SK-N-SH treated with all-trans-retinoic acid at 6 μM for 48 hours (cell line): ENCODE measurements at regions not wholly inside any gene's neighbourhood (a gene's known extent, or its start where the extent isn't known, plus 50 kb on each side); places are given as distances from the start of the nearest gene placed in this dataset.

ENCODE experiments used
- ATAC-seq: fragments of 200-7000 bp; cut with Tn5 transposase; 3 replicates; pipeline ENCODE4 v1.9.1; 2020; ENCODE audit warnings: mild to moderate bottlenecking, moderate library complexity
- BACH2 ChIP-seq: fragments of 250-450 bp; sonication (Bioruptor Pico); IDR thresholded peaks from 2 replicates; pipeline ENCODE4 v1.9.0; 2021; ENCODE audit warnings: mild to moderate bottlenecking, borderline replicate concordance
- CSDC2 ChIP-seq: fragments of 250-450 bp; sonication (Bioruptor Pico); IDR thresholded peaks from 2 replicates; pipeline ENCODE4 v1.5.0; 2020; ENCODE audit warnings: mild to moderate bottlenecking, moderate library complexity
- ESRRG ChIP-seq: fragments of 250-450 bp; sonication (Bioruptor Pico); IDR thresholded peaks from 2 replicates; pipeline ENCODE4 v1.6.1; 2021; ENCODE audit warnings: mild to moderate bottlenecking
- GLIS3 ChIP-seq: fragments of 250-450 bp; sonication (Bioruptor Pico); IDR thresholded peaks from 2 replicates; pipeline ENCODE4 v1.5.0; 2020; ENCODE audit warnings: mild to moderate bottlenecking, moderate library complexity
- ISL1 ChIP-seq: fragments of 250-450 bp; sonication (Bioruptor Pico); IDR thresholded peaks from 2 replicates; pipeline ENCODE4 v2.1.2; 2022; ENCODE audit warnings: mild to moderate bottlenecking, moderate library complexity
- OSR1 ChIP-seq: fragments of 250-450 bp; sonication (Bioruptor Pico); IDR thresholded peaks from 2 replicates; pipeline ENCODE4 v1.8.0; 2022; ENCODE audit warnings: moderate library complexity, mild to moderate bottlenecking, inconsistent platforms
- RARB ChIP-seq: fragments of 250-450 bp; sonication (Bioruptor Pico); IDR thresholded peaks from 2 replicates; pipeline ENCODE4 v1.8.0; 2021; ENCODE audit warnings: mild to moderate bottlenecking, moderate library complexity
- SNAI2 ChIP-seq: fragments of 250-450 bp; sonication (Bioruptor Pico); IDR thresholded peaks from 2 replicates; pipeline ENCODE4 v1.5.0; 2020; ENCODE audit warnings: mild to moderate bottlenecking, moderate library complexity
- TCF4 ChIP-seq: fragments of 250-450 bp; sonication (Bioruptor Pico); IDR thresholded peaks from 2 replicates; pipeline ENCODE4 v1.8.0; 2021; ENCODE audit warnings: mild to moderate bottlenecking, moderate library complexity, borderline replicate concordance
- TOX ChIP-seq: fragments of 250-450 bp; sonication (Bioruptor Pico); IDR thresholded peaks from 2 replicates; pipeline ENCODE4 v1.8.0; 2021; ENCODE audit warnings: mild to moderate bottlenecking, moderate library complexity, borderline replicate concordance
- ZC3H10 ChIP-seq: fragments of 250-450 bp; sonication (Bioruptor Pico); IDR thresholded peaks from 2 replicates; pipeline ENCODE4 v1.5.1; 2021; ENCODE audit warnings: mild to moderate bottlenecking, moderate library complexity
- ZFP3 ChIP-seq: fragments of 250-450 bp; sonication (Bioruptor Pico); IDR thresholded peaks from 2 replicates; pipeline ENCODE4 v1.5.0; 2020; ENCODE audit warnings: mild to moderate bottlenecking, moderate library complexity
- ZNF565 ChIP-seq: fragments of 450-650 bp; formaldehyde crosslinking; conservative IDR thresholded peaks from 2 replicates; pipeline ENCODE4 v1.5.0; 2020; ENCODE audit warnings: low read depth, mild to moderate bottlenecking, moderate library complexity
- ZNF70 ChIP-seq: fragments of 450-650 bp; formaldehyde crosslinking; IDR thresholded peaks from 2 replicates; pipeline ENCODE4 v1.5.0; 2020; ENCODE audit warnings: mild to moderate bottlenecking, moderate library complexity
- ZNF8 ChIP-seq: fragments of 450-650 bp; formaldehyde crosslinking; IDR thresholded peaks from 2 replicates; pipeline ENCODE4 v1.5.0; 2020; ENCODE audit warnings: mild to moderate bottlenecking, moderate library complexity
- TF ChIP-seq, protein P1 (sequence below): fragments of 250-450 bp; sonication (Bioruptor Pico); IDR thresholded peaks from 2 replicates; pipeline ENCODE4 v1.8.0; 2021; ENCODE audit warnings: low read depth, mild to moderate bottlenecking, moderate library complexity, borderline replicate concordance
- TF ChIP-seq, protein P2 (sequence below): fragments of 250-450 bp; sonication (Bioruptor Pico); IDR thresholded peaks from 2 replicates; pipeline ENCODE4 v1.5.1; 2020; ENCODE audit warnings: low read depth, mild to moderate bottlenecking, moderate library complexity
- TF ChIP-seq, protein P3 (sequence below): fragments of 250-450 bp; sonication (Bioruptor Pico); IDR thresholded peaks from 2 replicates; pipeline ENCODE4 v1.5.1; 2021; ENCODE audit warnings: mild to moderate bottlenecking, moderate library complexity
- TF ChIP-seq, protein P4 (sequence below): fragments of 250-450 bp; sonication (Bioruptor Pico); IDR thresholded peaks from 2 replicates; pipeline ENCODE4 v1.8.0; 2020; ENCODE audit warnings: mild to moderate bottlenecking, moderate library complexity, borderline replicate concordance
- TF ChIP-seq, protein P5 (sequence below): fragments of 250-450 bp; sonication (Bioruptor Pico); IDR thresholded peaks from 2 replicates; pipeline ENCODE4 v1.5.0; 2020; ENCODE audit warnings: mild to moderate bottlenecking, moderate library complexity

DNA sequence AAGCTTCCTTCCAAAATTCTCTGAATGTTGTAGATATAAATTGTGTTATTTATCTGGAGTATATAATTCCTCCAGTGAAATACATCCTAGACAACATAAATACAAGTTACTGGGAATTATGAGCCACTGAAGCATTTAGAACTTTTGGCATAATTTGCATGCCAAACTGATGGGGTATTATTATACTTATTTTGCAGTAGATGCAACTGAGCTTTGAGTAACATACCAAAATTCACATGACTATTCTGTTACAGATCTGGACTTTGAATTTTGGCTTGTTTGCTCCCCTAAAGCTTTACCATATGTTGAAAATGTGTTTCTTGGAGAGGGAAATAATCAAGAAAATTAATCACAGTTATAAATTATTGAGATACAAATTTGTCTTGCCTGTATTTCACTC lies 372.5 kb downstream of the CDH11 start (continued):
- TF ChIP-seq, protein P1, sequence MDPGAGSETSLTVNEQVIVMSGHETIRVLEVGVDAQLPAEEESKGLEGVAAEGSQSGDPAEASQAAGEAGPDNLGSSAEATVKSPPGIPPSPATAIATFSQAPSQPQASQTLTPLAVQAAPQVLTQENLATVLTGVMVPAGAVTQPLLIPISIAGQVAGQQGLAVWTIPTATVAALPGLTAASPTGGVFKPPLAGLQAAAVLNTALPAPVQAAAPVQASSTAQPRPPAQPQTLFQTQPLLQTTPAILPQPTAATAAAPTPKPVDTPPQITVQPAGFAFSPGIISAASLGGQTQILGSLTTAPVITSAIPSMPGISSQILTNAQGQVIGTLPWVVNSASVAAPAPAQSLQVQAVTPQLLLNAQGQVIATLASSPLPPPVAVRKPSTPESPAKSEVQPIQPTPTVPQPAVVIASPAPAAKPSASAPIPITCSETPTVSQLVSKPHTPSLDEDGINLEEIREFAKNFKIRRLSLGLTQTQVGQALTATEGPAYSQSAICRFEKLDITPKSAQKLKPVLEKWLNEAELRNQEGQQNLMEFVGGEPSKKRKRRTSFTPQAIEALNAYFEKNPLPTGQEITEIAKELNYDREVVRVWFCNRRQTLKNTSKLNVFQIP (CRISPR knock-in tag), result no peak
- TF ChIP-seq, protein P2, sequence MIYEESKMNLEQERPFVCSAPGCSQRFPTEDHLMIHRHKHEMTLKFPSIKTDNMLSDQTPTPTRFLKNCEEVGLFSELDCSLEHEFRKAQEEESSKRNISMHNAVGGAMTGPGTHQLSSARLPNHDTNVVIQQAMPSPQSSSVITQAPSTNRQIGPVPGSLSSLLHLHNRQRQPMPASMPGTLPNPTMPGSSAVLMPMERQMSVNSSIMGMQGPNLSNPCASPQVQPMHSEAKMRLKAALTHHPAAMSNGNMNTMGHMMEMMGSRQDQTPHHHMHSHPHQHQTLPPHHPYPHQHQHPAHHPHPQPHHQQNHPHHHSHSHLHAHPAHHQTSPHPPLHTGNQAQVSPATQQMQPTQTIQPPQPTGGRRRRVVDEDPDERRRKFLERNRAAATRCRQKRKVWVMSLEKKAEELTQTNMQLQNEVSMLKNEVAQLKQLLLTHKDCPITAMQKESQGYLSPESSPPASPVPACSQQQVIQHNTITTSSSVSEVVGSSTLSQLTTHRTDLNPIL, result no peak
- TF ChIP-seq CSDC2 (CRISPR knock-in tag) (no peak), ZNF565 (CRISPR knock-in tag) (no peak), RARB (no peak)

DNA sequence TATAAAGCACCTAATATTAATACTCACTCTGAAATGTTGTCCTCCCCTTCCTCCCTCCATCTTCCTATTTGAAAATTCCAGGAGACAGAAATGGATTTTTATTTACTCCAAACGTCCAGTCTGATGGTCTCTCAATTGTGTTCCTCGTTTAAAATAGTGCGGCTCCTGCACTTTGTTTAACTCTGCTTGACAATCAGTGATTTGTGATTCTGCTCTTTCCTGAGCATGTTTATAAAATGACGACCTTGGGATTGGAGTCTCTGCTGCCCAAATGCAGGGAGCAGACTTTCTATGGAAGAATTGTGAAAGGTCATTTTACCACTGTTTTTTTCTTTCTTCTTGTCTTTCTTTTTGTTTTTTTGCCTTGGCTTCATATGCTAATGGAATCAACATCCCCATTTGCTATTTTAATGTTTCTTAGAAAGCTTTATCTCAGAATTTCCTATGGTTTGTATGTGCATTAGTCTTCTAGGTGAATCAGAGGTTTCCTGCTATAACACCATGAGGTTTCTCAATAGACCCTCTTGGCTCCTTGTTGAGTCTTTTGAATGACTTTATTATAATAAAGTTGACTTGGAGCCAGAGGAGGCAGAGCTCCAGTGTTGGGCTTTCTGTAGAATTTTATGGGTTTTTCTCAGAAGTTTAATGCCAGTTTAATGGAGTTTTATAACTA lies 376.5 kb downstream of the CDH11 start:
- ATAC-seq, result no peak
- TF ChIP-seq ZNF565 (CRISPR knock-in tag), result no peak
- TF ChIP-seq, protein P1 (CRISPR knock-in tag), result no peak

DNA sequence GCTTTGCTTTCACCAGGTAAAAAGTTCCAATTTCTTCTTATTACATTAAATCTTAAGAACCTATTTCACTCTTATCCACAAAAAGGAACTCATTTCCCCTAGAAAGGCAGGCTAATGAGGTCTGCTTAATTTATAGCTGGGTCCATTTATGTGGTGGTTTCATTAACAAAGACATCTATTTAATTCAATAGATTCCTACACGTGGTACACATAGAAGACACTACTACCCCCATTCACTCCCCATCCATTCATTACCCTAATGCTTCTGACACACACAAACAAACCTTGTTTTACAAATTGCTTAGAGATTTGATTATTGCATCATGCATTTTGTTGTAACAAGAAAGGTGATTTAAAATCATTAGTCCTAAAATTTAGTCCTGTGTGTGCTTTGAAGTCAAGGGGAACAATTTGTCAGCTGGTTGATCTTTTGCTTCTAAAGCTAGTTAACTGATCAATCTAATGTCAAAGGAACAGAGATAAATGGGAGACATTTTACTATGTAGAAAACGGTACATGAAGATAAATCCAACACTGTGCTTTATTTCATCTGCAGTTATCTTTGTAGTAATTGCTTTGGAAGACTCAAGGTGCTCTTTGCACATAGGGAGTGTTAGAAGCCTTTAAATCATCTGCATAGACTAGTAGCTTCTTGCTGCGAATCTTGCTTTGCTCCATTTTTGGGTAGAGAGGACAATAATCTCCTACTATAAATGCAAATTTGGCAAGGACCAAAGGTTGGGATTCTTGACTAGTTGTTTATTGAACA lies 379.2 kb downstream of the CDH11 start:
- ATAC-seq, result no peak
- TF ChIP-seq ZC3H10 (CRISPR knock-in tag), result no peak
- no peak for TF ChIP-seq TCF4
- no peak for TF ChIP-seq GLIS3 (CRISPR knock-in tag)
- no peak for TF ChIP-seq ZNF70
- TF ChIP-seq ZFP3 (CRISPR knock-in tag), result no peak
- TF ChIP-seq CSDC2 (CRISPR knock-in tag), result no peak
- TF ChIP-seq TOX (CRISPR knock-in tag), result no peak
- TF ChIP-seq, protein P2, result no peak
- TF ChIP-seq SNAI2 (CRISPR knock-in tag), result no peak
- TF ChIP-seq ISL1 (CRISPR knock-in tag), result no peak
- TF ChIP-seq, protein P3, sequence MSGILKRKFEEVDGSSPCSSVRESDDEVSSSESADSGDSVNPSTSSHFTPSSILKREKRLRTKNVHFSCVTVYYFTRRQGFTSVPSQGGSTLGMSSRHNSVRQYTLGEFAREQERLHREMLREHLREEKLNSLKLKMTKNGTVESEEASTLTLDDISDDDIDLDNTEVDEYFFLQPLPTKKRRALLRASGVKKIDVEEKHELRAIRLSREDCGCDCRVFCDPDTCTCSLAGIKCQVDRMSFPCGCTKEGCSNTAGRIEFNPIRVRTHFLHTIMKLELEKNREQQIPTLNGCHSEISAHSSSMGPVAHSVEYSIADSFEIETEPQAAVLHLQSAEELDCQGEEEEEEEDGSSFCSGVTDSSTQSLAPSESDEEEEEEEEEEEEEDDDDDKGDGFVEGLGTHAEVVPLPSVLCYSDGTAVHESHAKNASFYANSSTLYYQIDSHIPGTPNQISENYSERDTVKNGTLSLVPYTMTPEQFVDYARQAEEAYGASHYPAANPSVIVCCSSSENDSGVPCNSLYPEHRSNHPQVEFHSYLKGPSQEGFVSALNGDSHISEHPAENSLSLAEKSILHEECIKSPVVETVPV (CRISPR knock-in tag), result no peak
- TF ChIP-seq ZNF8, result no peak
- no peak for TF ChIP-seq BACH2 (CRISPR knock-in tag)
- TF ChIP-seq ESRRG (CRISPR knock-in tag), result no peak
- TF ChIP-seq, protein P4, sequence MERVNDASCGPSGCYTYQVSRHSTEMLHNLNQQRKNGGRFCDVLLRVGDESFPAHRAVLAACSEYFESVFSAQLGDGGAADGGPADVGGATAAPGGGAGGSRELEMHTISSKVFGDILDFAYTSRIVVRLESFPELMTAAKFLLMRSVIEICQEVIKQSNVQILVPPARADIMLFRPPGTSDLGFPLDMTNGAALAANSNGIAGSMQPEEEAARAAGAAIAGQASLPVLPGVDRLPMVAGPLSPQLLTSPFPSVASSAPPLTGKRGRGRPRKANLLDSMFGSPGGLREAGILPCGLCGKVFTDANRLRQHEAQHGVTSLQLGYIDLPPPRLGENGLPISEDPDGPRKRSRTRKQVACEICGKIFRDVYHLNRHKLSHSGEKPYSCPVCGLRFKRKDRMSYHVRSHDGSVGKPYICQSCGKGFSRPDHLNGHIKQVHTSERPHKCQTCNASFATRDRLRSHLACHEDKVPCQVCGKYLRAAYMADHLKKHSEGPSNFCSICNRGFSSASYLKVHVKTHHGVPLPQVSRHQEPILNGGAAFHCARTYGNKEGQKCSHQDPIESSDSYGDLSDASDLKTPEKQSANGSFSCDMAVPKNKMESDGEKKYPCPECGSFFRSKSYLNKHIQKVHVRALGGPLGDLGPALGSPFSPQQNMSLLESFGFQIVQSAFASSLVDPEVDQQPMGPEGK (CRISPR knock-in tag), result no peak
- TF ChIP-seq, protein P5, sequence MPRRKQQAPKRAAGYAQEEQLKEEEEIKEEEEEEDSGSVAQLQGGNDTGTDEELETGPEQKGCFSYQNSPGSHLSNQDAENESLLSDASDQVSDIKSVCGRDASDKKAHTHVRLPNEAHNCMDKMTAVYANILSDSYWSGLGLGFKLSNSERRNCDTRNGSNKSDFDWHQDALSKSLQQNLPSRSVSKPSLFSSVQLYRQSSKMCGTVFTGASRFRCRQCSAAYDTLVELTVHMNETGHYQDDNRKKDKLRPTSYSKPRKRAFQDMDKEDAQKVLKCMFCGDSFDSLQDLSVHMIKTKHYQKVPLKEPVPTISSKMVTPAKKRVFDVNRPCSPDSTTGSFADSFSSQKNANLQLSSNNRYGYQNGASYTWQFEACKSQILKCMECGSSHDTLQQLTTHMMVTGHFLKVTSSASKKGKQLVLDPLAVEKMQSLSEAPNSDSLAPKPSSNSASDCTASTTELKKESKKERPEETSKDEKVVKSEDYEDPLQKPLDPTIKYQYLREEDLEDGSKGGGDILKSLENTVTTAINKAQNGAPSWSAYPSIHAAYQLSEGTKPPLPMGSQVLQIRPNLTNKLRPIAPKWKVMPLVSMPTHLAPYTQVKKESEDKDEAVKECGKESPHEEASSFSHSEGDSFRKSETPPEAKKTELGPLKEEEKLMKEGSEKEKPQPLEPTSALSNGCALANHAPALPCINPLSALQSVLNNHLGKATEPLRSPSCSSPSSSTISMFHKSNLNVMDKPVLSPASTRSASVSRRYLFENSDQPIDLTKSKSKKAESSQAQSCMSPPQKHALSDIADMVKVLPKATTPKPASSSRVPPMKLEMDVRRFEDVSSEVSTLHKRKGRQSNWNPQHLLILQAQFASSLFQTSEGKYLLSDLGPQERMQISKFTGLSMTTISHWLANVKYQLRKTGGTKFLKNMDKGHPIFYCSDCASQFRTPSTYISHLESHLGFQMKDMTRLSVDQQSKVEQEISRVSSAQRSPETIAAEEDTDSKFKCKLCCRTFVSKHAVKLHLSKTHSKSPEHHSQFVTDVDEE (CRISPR knock-in tag), result no peak
- TF ChIP-seq OSR1 (CRISPR knock-in tag), result no peak
- TF ChIP-seq ZNF565 (CRISPR knock-in tag), result no peak
- TF ChIP-seq, all 23 proteins: peak for 0
